H9 (cell line): ENCODE measurements at regions not wholly inside any gene's neighbourhood (a gene's known extent, or its start where the extent isn't known, plus 50 kb on each side); places are given as distances from the start of the nearest gene placed in this dataset.

Experiments
- DNase-seq: peaks from one replicate; pipeline ENCODE4 v3.0.0-alpha.2; 2017
- H2AFZ ChIP-seq: one replicate; pipeline ENCODE4 v1.6.1; 2013; ENCODE audit warnings: mild to moderate bottlenecking, low read length, control low read depth, moderate library complexity
- H2AK5ac ChIP-seq: 2 replicates; pipeline ENCODE4 v1.6.1; 2013; ENCODE audit warnings: low read length, control low read depth, mixed read lengths; ENCODE audit not compliant: insufficient read length
- H2BK120ac ChIP-seq: one replicate; pipeline ENCODE4 v1.6.1; 2013; ENCODE audit warnings: low read depth, mild to moderate bottlenecking, low read length, control low read depth, inconsistent platforms; ENCODE audit not compliant: poor library complexity, severe bottlenecking
- H2BK12ac ChIP-seq: 2 replicates; pipeline ENCODE4 v1.6.1; 2013; ENCODE audit warnings: low read length, control low read depth, mixed read lengths, low read depth; ENCODE audit not compliant: insufficient read length
- H2BK15ac ChIP-seq: 2 replicates; pipeline ENCODE4 v1.6.1; 2013; ENCODE audit warnings: low read depth, low read length, control low read depth
- H2BK20ac ChIP-seq: one replicate; pipeline ENCODE4 v1.6.1; 2013; ENCODE audit warnings: low read depth, mild to moderate bottlenecking, low read length, control low read depth, inconsistent platforms; ENCODE audit not compliant: poor library complexity, severe bottlenecking
- H2BK5ac ChIP-seq: 2 replicates; pipeline ENCODE4 v1.6.1; 2013; ENCODE audit warnings: low read length, control low read depth, mixed read lengths; ENCODE audit not compliant: insufficient read length
- H3K14ac ChIP-seq: 2 replicates; pipeline ENCODE4 v1.6.1; 2013; ENCODE audit warnings: low read length, control low read depth; ENCODE audit not compliant: insufficient read depth
- H3K18ac ChIP-seq: 2 replicates; pipeline ENCODE4 v1.6.1; 2013; ENCODE audit warnings: low read depth, mild to moderate bottlenecking, mixed read lengths, low read length, control low read depth; ENCODE audit not compliant: insufficient read length
- H3K23ac ChIP-seq: 2 replicates; pipeline ENCODE4 v1.6.1; 2013; ENCODE audit warnings: low read length, control low read depth, mixed read lengths, low read depth; ENCODE audit not compliant: insufficient read length
- H3K23me2 ChIP-seq: 2 replicates; pipeline ENCODE4 v1.6.1; 2013; ENCODE audit warnings: low read depth, mild to moderate bottlenecking, mixed read lengths, low read length, control low read depth; ENCODE audit not compliant: insufficient read length, poor library complexity, severe bottlenecking
- H3K27ac ChIP-seq: 2 replicates; pipeline ENCODE4 v1.5.1; 2013; ENCODE audit warnings: low read length, control low read depth, mixed read lengths, low read depth; ENCODE audit not compliant: insufficient read length
- H3K27me3 ChIP-seq: 2 replicates; pipeline ENCODE4 v1.6.1; 2013; ENCODE audit warnings: low read length, control low read depth, inconsistent platforms; ENCODE audit not compliant: insufficient read depth
- H3K4ac ChIP-seq: 2 replicates; pipeline ENCODE4 v1.6.1; 2013; ENCODE audit warnings: low read depth, mild to moderate bottlenecking, control low read depth, inconsistent platforms, low read length, moderate library complexity
- H3K4me1 ChIP-seq: 2 replicates; pipeline ENCODE4 v1.6.1; 2013; ENCODE audit warnings: low read length, control low read depth, inconsistent platforms; ENCODE audit not compliant: insufficient read depth
- H3K4me2 ChIP-seq: 2 replicates; pipeline ENCODE4 v1.6.1; 2013; ENCODE audit warnings: low read length, control low read depth, mixed read lengths; ENCODE audit not compliant: insufficient read length, insufficient read depth
- H3K56ac ChIP-seq: 2 replicates; pipeline ENCODE4 v1.6.1; 2013; ENCODE audit warnings: low read depth, mild to moderate bottlenecking, mixed read lengths, low read length, control low read depth; ENCODE audit not compliant: insufficient read length
- H3K79me1 ChIP-seq: 2 replicates; pipeline ENCODE4 v1.6.1; 2013; ENCODE audit warnings: low read depth, mild to moderate bottlenecking, moderate library complexity, low read length, control low read depth, inconsistent platforms; ENCODE audit not compliant: insufficient read depth, poor library complexity, severe bottlenecking
- H3K79me2 ChIP-seq: 2 replicates; pipeline ENCODE4 v1.6.1; 2013; ENCODE audit warnings: low read length, control low read depth, inconsistent platforms; ENCODE audit not compliant: insufficient read depth
- H3K9ac ChIP-seq: 2 replicates; pipeline ENCODE4 v1.6.1; 2013; ENCODE audit warnings: low read length, control low read depth, mixed read lengths; ENCODE audit not compliant: insufficient read length; ENCODE audit errors: extremely low read depth
- H3K9me3 ChIP-seq: one replicate; pipeline ENCODE4 v1.6.1; 2013; ENCODE audit warnings: low read depth, low read length, inconsistent platforms; ENCODE audit not compliant: control insufficient read depth
- H3T11ph ChIP-seq: one replicate; pipeline ENCODE4 v1.6.1; 2013; ENCODE audit warnings: mild to moderate bottlenecking, low read length, control low read depth, inconsistent platforms
- H4K20me1 ChIP-seq: one replicate; pipeline ENCODE4 v1.6.1; 2013; ENCODE audit not compliant: control insufficient read depth, insufficient read length, insufficient read depth
- H4K5ac ChIP-seq: 2 replicates; pipeline ENCODE4 v1.6.1; 2013; ENCODE audit warnings: low read depth, mild to moderate bottlenecking, mixed read lengths, low read length, control low read depth; ENCODE audit not compliant: insufficient read length
- H4K8ac ChIP-seq: replicated peaks from 2 replicates; pipeline ENCODE4 v1.6.1; 2013; ENCODE audit warnings: low read length, control low read depth, mixed read lengths, low read depth; ENCODE audit not compliant: insufficient read length
- H4K91ac ChIP-seq: 2 replicates; pipeline ENCODE4 v1.6.1; 2013; ENCODE audit warnings: low read depth, mild to moderate bottlenecking, moderate library complexity, mixed read lengths, low read length, control low read depth; ENCODE audit not compliant: insufficient read length
- H3K27ac Mint-ChIP-seq, 3 experiments: 2 replicates in 2 of 3; 3 replicates in 1 of 3; pipeline ENCODE4 v1.8.0; 2020 to 2021; ENCODE audit warnings: mixed read lengths in 3 of 3, mild to moderate bottlenecking in 1 of 3, moderate library complexity in 1 of 3
- H3K27me3 Mint-ChIP-seq: 2 replicates; pipeline ENCODE4 v1.8.0; 2021; ENCODE audit warnings: low read depth, mild to moderate bottlenecking, moderate library complexity, mixed read lengths
- H3K36me3 Mint-ChIP-seq, 3 experiments: 2 replicates in 2 of 3; 3 replicates in 1 of 3; pipeline ENCODE4 v1.8.0; 2020 to 2021; ENCODE audit warnings: low read depth in 3 of 3, mixed read lengths in 3 of 3; ENCODE audit not compliant: insufficient read depth in 1 of 3
- H3K4me1 Mint-ChIP-seq, 2 experiments: 2 replicates each; pipeline ENCODE4 v1.8.0; 2020; ENCODE audit warnings: mixed read lengths in 2 of 2
- H3K4me3 Mint-ChIP-seq, 2 experiments: 2 replicates in 1 of 2; 3 replicates in 1 of 2; pipeline ENCODE4 v1.8.0; 2020 to 2021; ENCODE audit warnings: mild to moderate bottlenecking in 2 of 2, mixed read lengths in 2 of 2, moderate library complexity in 1 of 2
- H3K9me3 Mint-ChIP-seq, 2 experiments: 2 replicates in 1 of 2; 3 replicates in 1 of 2; pipeline ENCODE4 v1.8.0; 2020; ENCODE audit warnings: mild to moderate bottlenecking in 2 of 2, mixed read lengths in 2 of 2, moderate library complexity in 1 of 2
- CTCF ChIP-seq: fragments of 200-600 bp; sonication (generic); conservative IDR thresholded peaks from 3 replicates; pipeline ENCODE4 v1.8.0; 2021; ENCODE audit warnings: antibody characterized with exemption, mild to moderate bottlenecking
- WGBS: extraction: QIAGEN DNeasy Blood & Tissue Kit; methylation state at CpG from one replicate; pipeline ENCODE4 v1.1.7; 2013; ENCODE audit warnings: missing lambda C conversion rate, low lambda C conversion rate, mixed read lengths; ENCODE audit not compliant: insufficient read length; ENCODE audit errors: extremely low coverage; 5-methylcytosine and 5-hydroxymethylcytosine counted together

- H3K18ac ChIP-seq, result no peak overlapping the region
- no peak overlapping the region for H3K4me2 ChIP-seq
- H3K79me2 ChIP-seq, result no peaks in the 10 kb centered on the region
- no peaks in the 10 kb centered on the region for H3K9me3 ChIP-seq
- no peak overlapping the region for H3K4ac ChIP-seq
- no peaks in the 10 kb centered on the region for H3K4me1 Mint-ChIP-seq
- H3K56ac ChIP-seq, result no peak overlapping the region
- no peak overlapping the region for H2AFZ ChIP-seq
- no peak overlapping the region for H3K23ac ChIP-seq
- H3K27ac Mint-ChIP-seq, result no peak overlapping the region
- no peaks in the 10 kb centered on the region for H3K23me2 ChIP-seq
- H3K4me3 Mint-ChIP-seq, result no peak overlapping the region
- DNase-seq, result no peak
- no peak overlapping the region for H3K27ac ChIP-seq
- no peaks in the 10 kb centered on the region for H3K9me3 Mint-ChIP-seq
- H3K14ac ChIP-seq, result no peak overlapping the region
- no peak overlapping the region for H3T11ph ChIP-seq
- no peak overlapping the region for H4K8ac ChIP-seq
- no peaks in the 10 kb centered on the region for H3K27me3 ChIP-seq
- no peak overlapping the region for H2BK20ac ChIP-seq
- H2BK120ac ChIP-seq, result no peak overlapping the region
- H2BK12ac ChIP-seq, result no peak overlapping the region
- H2BK15ac ChIP-seq, result no peak overlapping the region
- H2AK5ac ChIP-seq, result no peak overlapping the region
- no peaks in the 10 kb centered on the region for H3K79me1 ChIP-seq
- H3K27me3 Mint-ChIP-seq, result peaks cover 21% of the 10 kb centered on the region
- no peak overlapping the region for H2BK5ac ChIP-seq
- H4K20me1 ChIP-seq, result no peaks in the 10 kb centered on the region
- H3K36me3 Mint-ChIP-seq, result no peaks in the 10 kb centered on the region
- H3K4me1 ChIP-seq, result no peaks in the 10 kb centered on the region
- H4K5ac ChIP-seq, result no peak overlapping the region
- no CpG with 5 or more reads among the region's 2 CpGs for WGBS
- H3K9ac ChIP-seq, result no peak overlapping the region
- H4K91ac ChIP-seq, result no peak overlapping the region
- TF ChIP-seq CTCF, result no peak
Observed at GRCh38 chr5:36826694-36827093, 49.9 kb upstream of the NIPBL start.
